H9 (cell line): ENCODE measurements at regions not wholly inside any gene's neighbourhood (a gene's known extent, or its start where the extent isn't known, plus 50 kb on each side); places are given as distances from the start of the nearest gene placed in this dataset.
"Not testable (repeated sequence)": the region's sequence is repeated elsewhere in the genome, so short reads cannot be mapped to it uniquely, and the experiment has no call there.

Source experiments
- DNase-seq: peaks from one replicate; pipeline ENCODE4 v3.0.0-alpha.2; 2017
- H2AFZ ChIP-seq: one replicate; pipeline ENCODE4 v1.6.1; 2013; ENCODE audit warnings: mild to moderate bottlenecking, low read length, control low read depth, moderate library complexity
- H2AK5ac ChIP-seq: 2 replicates; pipeline ENCODE4 v1.6.1; 2013; ENCODE audit warnings: low read length, control low read depth, mixed read lengths; ENCODE audit not compliant: insufficient read length
- H2BK120ac ChIP-seq: one replicate; pipeline ENCODE4 v1.6.1; 2013; ENCODE audit warnings: low read depth, mild to moderate bottlenecking, low read length, control low read depth, inconsistent platforms; ENCODE audit not compliant: poor library complexity, severe bottlenecking
- H2BK12ac ChIP-seq: 2 replicates; pipeline ENCODE4 v1.6.1; 2013; ENCODE audit warnings: low read length, control low read depth, mixed read lengths, low read depth; ENCODE audit not compliant: insufficient read length
- H2BK15ac ChIP-seq: 2 replicates; pipeline ENCODE4 v1.6.1; 2013; ENCODE audit warnings: low read depth, low read length, control low read depth
- H2BK20ac ChIP-seq: one replicate; pipeline ENCODE4 v1.6.1; 2013; ENCODE audit warnings: low read depth, mild to moderate bottlenecking, low read length, control low read depth, inconsistent platforms; ENCODE audit not compliant: poor library complexity, severe bottlenecking
- H2BK5ac ChIP-seq: 2 replicates; pipeline ENCODE4 v1.6.1; 2013; ENCODE audit warnings: low read length, control low read depth, mixed read lengths; ENCODE audit not compliant: insufficient read length
- H3K14ac ChIP-seq: 2 replicates; pipeline ENCODE4 v1.6.1; 2013; ENCODE audit warnings: low read length, control low read depth; ENCODE audit not compliant: insufficient read depth
- H3K18ac ChIP-seq: 2 replicates; pipeline ENCODE4 v1.6.1; 2013; ENCODE audit warnings: low read depth, mild to moderate bottlenecking, mixed read lengths, low read length, control low read depth; ENCODE audit not compliant: insufficient read length
- H3K23ac ChIP-seq: 2 replicates; pipeline ENCODE4 v1.6.1; 2013; ENCODE audit warnings: low read length, control low read depth, mixed read lengths, low read depth; ENCODE audit not compliant: insufficient read length
- H3K23me2 ChIP-seq: 2 replicates; pipeline ENCODE4 v1.6.1; 2013; ENCODE audit warnings: low read depth, mild to moderate bottlenecking, mixed read lengths, low read length, control low read depth; ENCODE audit not compliant: insufficient read length, poor library complexity, severe bottlenecking
- H3K27ac ChIP-seq: 2 replicates; pipeline ENCODE4 v1.5.1; 2013; ENCODE audit warnings: low read length, control low read depth, mixed read lengths, low read depth; ENCODE audit not compliant: insufficient read length
- H3K27me3 ChIP-seq: 2 replicates; pipeline ENCODE4 v1.6.1; 2013; ENCODE audit warnings: low read length, control low read depth, inconsistent platforms; ENCODE audit not compliant: insufficient read depth
- H3K4ac ChIP-seq: 2 replicates; pipeline ENCODE4 v1.6.1; 2013; ENCODE audit warnings: low read depth, mild to moderate bottlenecking, control low read depth, inconsistent platforms, low read length, moderate library complexity
- H3K4me1 ChIP-seq: 2 replicates; pipeline ENCODE4 v1.6.1; 2013; ENCODE audit warnings: low read length, control low read depth, inconsistent platforms; ENCODE audit not compliant: insufficient read depth
- H3K4me2 ChIP-seq: 2 replicates; pipeline ENCODE4 v1.6.1; 2013; ENCODE audit warnings: low read length, control low read depth, mixed read lengths; ENCODE audit not compliant: insufficient read length, insufficient read depth
- H3K56ac ChIP-seq: 2 replicates; pipeline ENCODE4 v1.6.1; 2013; ENCODE audit warnings: low read depth, mild to moderate bottlenecking, mixed read lengths, low read length, control low read depth; ENCODE audit not compliant: insufficient read length
- H3K79me1 ChIP-seq: 2 replicates; pipeline ENCODE4 v1.6.1; 2013; ENCODE audit warnings: low read depth, mild to moderate bottlenecking, moderate library complexity, low read length, control low read depth, inconsistent platforms; ENCODE audit not compliant: insufficient read depth, poor library complexity, severe bottlenecking
- H3K79me2 ChIP-seq: 2 replicates; pipeline ENCODE4 v1.6.1; 2013; ENCODE audit warnings: low read length, control low read depth, inconsistent platforms; ENCODE audit not compliant: insufficient read depth
- H3K9ac ChIP-seq: 2 replicates; pipeline ENCODE4 v1.6.1; 2013; ENCODE audit warnings: low read length, control low read depth, mixed read lengths; ENCODE audit not compliant: insufficient read length; ENCODE audit errors: extremely low read depth
- H3K9me3 ChIP-seq: one replicate; pipeline ENCODE4 v1.6.1; 2013; ENCODE audit warnings: low read depth, low read length, inconsistent platforms; ENCODE audit not compliant: control insufficient read depth
- H3T11ph ChIP-seq: one replicate; pipeline ENCODE4 v1.6.1; 2013; ENCODE audit warnings: mild to moderate bottlenecking, low read length, control low read depth, inconsistent platforms
- H4K20me1 ChIP-seq: one replicate; pipeline ENCODE4 v1.6.1; 2013; ENCODE audit not compliant: control insufficient read depth, insufficient read length, insufficient read depth
- H4K5ac ChIP-seq: 2 replicates; pipeline ENCODE4 v1.6.1; 2013; ENCODE audit warnings: low read depth, mild to moderate bottlenecking, mixed read lengths, low read length, control low read depth; ENCODE audit not compliant: insufficient read length
- H4K8ac ChIP-seq: replicated peaks from 2 replicates; pipeline ENCODE4 v1.6.1; 2013; ENCODE audit warnings: low read length, control low read depth, mixed read lengths, low read depth; ENCODE audit not compliant: insufficient read length
- H4K91ac ChIP-seq: 2 replicates; pipeline ENCODE4 v1.6.1; 2013; ENCODE audit warnings: low read depth, mild to moderate bottlenecking, moderate library complexity, mixed read lengths, low read length, control low read depth; ENCODE audit not compliant: insufficient read length
- H3K27ac Mint-ChIP-seq, 3 experiments: 2 replicates in 2 of 3; 3 replicates in 1 of 3; pipeline ENCODE4 v1.8.0; 2020 to 2021; ENCODE audit warnings: mixed read lengths in 3 of 3, mild to moderate bottlenecking in 1 of 3, moderate library complexity in 1 of 3
- H3K27me3 Mint-ChIP-seq: 2 replicates; pipeline ENCODE4 v1.8.0; 2021; ENCODE audit warnings: low read depth, mild to moderate bottlenecking, moderate library complexity, mixed read lengths
- H3K36me3 Mint-ChIP-seq, 3 experiments: 2 replicates in 2 of 3; 3 replicates in 1 of 3; pipeline ENCODE4 v1.8.0; 2020 to 2021; ENCODE audit warnings: low read depth in 3 of 3, mixed read lengths in 3 of 3; ENCODE audit not compliant: insufficient read depth in 1 of 3
- H3K4me1 Mint-ChIP-seq, 2 experiments: 2 replicates each; pipeline ENCODE4 v1.8.0; 2020; ENCODE audit warnings: mixed read lengths in 2 of 2
- H3K4me3 Mint-ChIP-seq, 2 experiments: 2 replicates in 1 of 2; 3 replicates in 1 of 2; pipeline ENCODE4 v1.8.0; 2020 to 2021; ENCODE audit warnings: mild to moderate bottlenecking in 2 of 2, mixed read lengths in 2 of 2, moderate library complexity in 1 of 2
- H3K9me3 Mint-ChIP-seq, 2 experiments: 2 replicates in 1 of 2; 3 replicates in 1 of 2; pipeline ENCODE4 v1.8.0; 2020; ENCODE audit warnings: mild to moderate bottlenecking in 2 of 2, mixed read lengths in 2 of 2, moderate library complexity in 1 of 2
- WGBS: extraction: QIAGEN DNeasy Blood & Tissue Kit; methylation state at CpG from one replicate; pipeline ENCODE4 v1.1.7; 2013; ENCODE audit warnings: missing lambda C conversion rate, low lambda C conversion rate, mixed read lengths; ENCODE audit not compliant: insufficient read length; ENCODE audit errors: extremely low coverage; 5-methylcytosine and 5-hydroxymethylcytosine counted together
- TF ChIP-seq, protein P1 (sequence below): fragments of 200-600 bp; sonication (generic); conservative IDR thresholded peaks from 3 replicates; pipeline ENCODE4 v1.8.0; 2021; ENCODE audit warnings: antibody characterized with exemption, mild to moderate bottlenecking

DNA sequence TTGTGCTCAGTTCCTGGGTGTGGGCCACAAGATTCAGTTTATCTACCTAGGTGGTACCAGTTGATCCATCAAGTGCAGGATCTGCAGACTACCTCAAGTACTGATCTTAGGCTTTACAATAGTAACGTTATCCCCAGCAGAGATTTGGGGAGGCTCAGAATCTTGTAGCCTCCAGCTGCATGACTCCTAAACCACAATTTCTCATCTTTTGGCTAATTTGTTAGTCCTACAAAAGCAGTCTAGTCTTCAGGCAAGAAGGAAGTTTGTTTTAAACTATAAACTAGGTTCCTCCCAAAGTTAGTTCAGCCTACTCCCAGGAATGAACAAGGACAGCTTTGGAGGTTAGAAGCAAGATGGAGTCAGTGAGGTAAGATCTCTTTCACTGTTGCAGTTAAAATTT is 213.5 kb upstream of the PIEZO2 start:
- H3K23ac ChIP-seq, result no peak overlapping the region
- no peak overlapping the region for H2AK5ac ChIP-seq
- no peak overlapping the region for H3K4me3 Mint-ChIP-seq
- DNase-seq, result no peak
- H2BK20ac ChIP-seq, result no peak overlapping the region
- H3K9me3 ChIP-seq, result no peaks in the 10 kb centered on the region
- H2BK12ac ChIP-seq, result no peak overlapping the region
- no peaks in the 10 kb centered on the region for H3K79me1 ChIP-seq
- H3K9me3 Mint-ChIP-seq, result peaks cover 0 to 3% of the 10 kb centered on the region in 2 experiments; a peak in 2 of 5 replicates
- H3K56ac ChIP-seq, result no peak overlapping the region
- no peaks in the 10 kb centered on the region for H4K20me1 ChIP-seq
- H3T11ph ChIP-seq, result no peak overlapping the region
- no peak overlapping the region for H2BK120ac ChIP-seq
- no peaks in the 10 kb centered on the region; a peak in 2 of 7 replicates for H3K36me3 Mint-ChIP-seq
- H4K8ac ChIP-seq, result no peak overlapping the region
- H3K4me1 ChIP-seq, result no peaks in the 10 kb centered on the region
- H2AFZ ChIP-seq, result no peak overlapping the region
- no peak overlapping the region for H3K4me2 ChIP-seq
- H3K18ac ChIP-seq, result no peak overlapping the region
- H4K91ac ChIP-seq, result no peak overlapping the region
- H3K4ac ChIP-seq, result no peak overlapping the region
- no peaks in the 10 kb centered on the region for H3K79me2 ChIP-seq
- no peak overlapping the region for H3K27ac Mint-ChIP-seq
- no peak overlapping the region for H4K5ac ChIP-seq
- no CpG with 5 or more reads among the region's 1 CpG for WGBS
- H3K23me2 ChIP-seq, result no peaks in the 10 kb centered on the region
- H3K14ac ChIP-seq, result no peak overlapping the region
- no peaks in the 10 kb centered on the region for H3K27me3 Mint-ChIP-seq
- H2BK15ac ChIP-seq, result no peak overlapping the region
- H3K27ac ChIP-seq, result no peak overlapping the region
- TF ChIP-seq, protein P1, sequence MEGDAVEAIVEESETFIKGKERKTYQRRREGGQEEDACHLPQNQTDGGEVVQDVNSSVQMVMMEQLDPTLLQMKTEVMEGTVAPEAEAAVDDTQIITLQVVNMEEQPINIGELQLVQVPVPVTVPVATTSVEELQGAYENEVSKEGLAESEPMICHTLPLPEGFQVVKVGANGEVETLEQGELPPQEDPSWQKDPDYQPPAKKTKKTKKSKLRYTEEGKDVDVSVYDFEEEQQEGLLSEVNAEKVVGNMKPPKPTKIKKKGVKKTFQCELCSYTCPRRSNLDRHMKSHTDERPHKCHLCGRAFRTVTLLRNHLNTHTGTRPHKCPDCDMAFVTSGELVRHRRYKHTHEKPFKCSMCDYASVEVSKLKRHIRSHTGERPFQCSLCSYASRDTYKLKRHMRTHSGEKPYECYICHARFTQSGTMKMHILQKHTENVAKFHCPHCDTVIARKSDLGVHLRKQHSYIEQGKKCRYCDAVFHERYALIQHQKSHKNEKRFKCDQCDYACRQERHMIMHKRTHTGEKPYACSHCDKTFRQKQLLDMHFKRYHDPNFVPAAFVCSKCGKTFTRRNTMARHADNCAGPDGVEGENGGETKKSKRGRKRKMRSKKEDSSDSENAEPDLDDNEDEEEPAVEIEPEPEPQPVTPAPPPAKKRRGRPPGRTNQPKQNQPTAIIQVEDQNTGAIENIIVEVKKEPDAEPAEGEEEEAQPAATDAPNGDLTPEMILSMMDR, result no peak
- peaks cover 0 to 5% of the 10 kb centered on the region in 2 experiments; a peak in 1 of 4 replicates for H3K4me1 Mint-ChIP-seq
- no peaks in the 10 kb centered on the region for H3K27me3 ChIP-seq
- no peak overlapping the region for H3K9ac ChIP-seq
- no peak overlapping the region for H2BK5ac ChIP-seq

DNA sequence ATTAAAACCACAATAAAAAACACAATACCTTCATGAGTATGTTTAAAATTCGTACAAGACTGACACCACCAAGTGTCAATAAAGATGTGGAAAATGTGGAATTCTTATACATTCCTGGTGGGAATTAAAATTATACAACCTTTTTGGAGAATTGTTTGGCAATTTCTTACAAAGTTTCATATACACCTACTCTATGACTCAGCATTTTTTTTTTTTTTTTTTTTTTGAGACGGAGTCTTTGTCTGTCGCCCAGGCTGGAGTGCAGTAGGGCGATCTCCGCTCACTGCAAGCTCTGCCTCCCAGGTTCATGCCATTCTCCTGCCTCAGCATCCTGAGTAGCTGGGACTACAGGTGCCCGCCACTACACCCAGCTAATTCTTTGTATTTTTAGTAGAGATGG is 212.5 kb upstream of the PIEZO2 start:
- not testable (repeated sequence) for H3K14ac ChIP-seq, H3K4me2 ChIP-seq, H2BK15ac ChIP-seq, H2BK20ac ChIP-seq, H3K4me1 ChIP-seq, H4K8ac ChIP-seq, H4K5ac ChIP-seq, H2BK120ac ChIP-seq, H2AK5ac ChIP-seq, H3K4ac ChIP-seq, H3K27ac Mint-ChIP-seq, H3K4me3 Mint-ChIP-seq, H2BK5ac ChIP-seq, H3K23me2 ChIP-seq, H3T11ph ChIP-seq, H3K4me1 Mint-ChIP-seq, H4K20me1 ChIP-seq, H3K36me3 Mint-ChIP-seq, H2BK12ac ChIP-seq, H3K79me2 ChIP-seq, H3K18ac ChIP-seq, H3K27me3 Mint-ChIP-seq, H4K91ac ChIP-seq, H3K23ac ChIP-seq, H3K9ac ChIP-seq, DNase-seq, H3K56ac ChIP-seq, H3K27me3 ChIP-seq, H3K9me3 Mint-ChIP-seq, H3K27ac ChIP-seq, H3K79me1 ChIP-seq, H3K9me3 ChIP-seq, H2AFZ ChIP-seq
- no CpG with 5 or more reads among the region's 6 CpGs for WGBS
